Liver (tissue), 8 donors: ENCODE measurements at regions not wholly inside any gene's neighbourhood (a gene's known extent, or its start where the extent isn't known, plus 50 kb on each side); places are given as distances from the start of the nearest gene placed in this dataset.

Experiments
- DNase-seq: peaks from one replicate; pipeline ENCODE4 v3.0.0-alpha.2; 2017; ENCODE audit warnings: low spot score
- H3K27ac ChIP-seq, 2 donors: one replicate each; pipeline ENCODE4 v1.7.0; 2013; ENCODE audit warnings: inconsistent platforms in 2 of 2, low read length in 2 of 2, control low read depth in 1 of 2, low read depth in 1 of 2, mild to moderate bottlenecking in 1 of 2
- H3K27me3 ChIP-seq, 4 donors: one replicate each; pipeline versions ENCODE4 v1.6.1 to v1.7.0; 2013; ENCODE audit warnings: low read length in 3 of 4, inconsistent platforms in 1 of 4, mild to moderate bottlenecking in 1 of 4, moderate library complexity in 1 of 4; ENCODE audit not compliant: control insufficient read depth in 4 of 4, insufficient read depth in 4 of 4
- H3K36me3 ChIP-seq, 4 donors: one replicate each; pipeline versions ENCODE4 v1.6.1 to v1.7.0; 2013; ENCODE audit warnings: low read length in 3 of 4, mild to moderate bottlenecking in 3 of 4, low read depth in 1 of 4, moderate library complexity in 1 of 4; ENCODE audit not compliant: control insufficient read depth in 4 of 4, insufficient read depth in 3 of 4
- H3K4me1 ChIP-seq, 4 donors: one replicate each; pipeline versions ENCODE4 v1.6.1 to v1.7.0; 2013; ENCODE audit warnings: low read length in 3 of 4, mild to moderate bottlenecking in 3 of 4, moderate library complexity in 1 of 4; ENCODE audit not compliant: control insufficient read depth in 4 of 4, insufficient read depth in 4 of 4
- H3K4me3 ChIP-seq, 3 donors: one replicate each; pipeline versions ENCODE4 v1.6.1 to v1.7.0; 2013; ENCODE audit warnings: low read length in 3 of 3, control low read depth in 1 of 3, low read depth in 1 of 3, mild to moderate bottlenecking in 1 of 3
- H3K9ac ChIP-seq, 2 donors: one replicate each; pipeline ENCODE4 v1.7.0; 2013; ENCODE audit warnings: low read length in 2 of 2, mild to moderate bottlenecking in 2 of 2, moderate library complexity in 2 of 2, control low read depth in 1 of 2, low read depth in 1 of 2
- H3K9me3 ChIP-seq, 4 donors: one replicate each; pipeline versions ENCODE4 v1.6.1 to v1.7.0; 2013; ENCODE audit warnings: low read length in 3 of 4; ENCODE audit not compliant: control insufficient read depth in 4 of 4
- ATF3 ChIP-seq: IDR thresholded peaks from 2 replicates; pipeline ENCODE4 v1.6.1; 2016; ENCODE audit warnings: antibody characterized with exemption
- CTCF ChIP-seq: fragments of 150-350 bp; IDR thresholded peaks from 2 replicates; pipeline ENCODE4 v1.5.1; 2017; ENCODE audit warnings: improper control_type of control experiment, low read depth, low read length; ENCODE audit not compliant: missing input control
- FOXA1 ChIP-seq: IDR thresholded peaks from 2 replicates; pipeline ENCODE4 v1.6.1; 2016; ENCODE audit warnings: antibody characterized with exemption
- GABPA ChIP-seq, 2 donors: IDR thresholded peaks in 1 of 2; conservative IDR thresholded peaks in 1 of 2; 2 replicates each; pipeline ENCODE4 v1.6.1; 2016; ENCODE audit warnings: antibody characterized with exemption in 2 of 2, mild to moderate bottlenecking in 1 of 2, moderate library complexity in 1 of 2
- HNF4A ChIP-seq, 2 donors: conservative IDR thresholded peaks; 2 replicates each; pipeline ENCODE4 v1.6.1; 2016; ENCODE audit warnings: antibody characterized with exemption in 2 of 2, mild to moderate bottlenecking in 2 of 2
- HNF4G ChIP-seq: IDR thresholded peaks from 2 replicates; pipeline ENCODE4 v1.6.1; 2016; ENCODE audit warnings: antibody characterized with exemption
- MAX ChIP-seq: IDR thresholded peaks from 2 replicates; pipeline ENCODE4 v1.6.1; 2016; ENCODE audit warnings: antibody characterized with exemption
- NR2F2 ChIP-seq: IDR thresholded peaks from 2 replicates; pipeline ENCODE4 v1.6.1; 2016; ENCODE audit warnings: antibody characterized with exemption
- RAD21 ChIP-seq, 2 donors: IDR thresholded peaks; 2 replicates each; pipeline ENCODE4 v1.6.1; 2016; ENCODE audit warnings: antibody characterized with exemption in 2 of 2, mild to moderate bottlenecking in 2 of 2
- REST ChIP-seq: IDR thresholded peaks from 2 replicates; pipeline ENCODE4 v1.6.1; 2016; ENCODE audit warnings: antibody characterized with exemption, mild to moderate bottlenecking
- SP1 ChIP-seq: IDR thresholded peaks from 2 replicates; pipeline ENCODE4 v1.6.1; 2018; ENCODE audit warnings: antibody characterized with exemption, mild to moderate bottlenecking
- TAF1 ChIP-seq: conservative IDR thresholded peaks from 2 replicates; pipeline ENCODE4 v1.6.1; 2016; ENCODE audit warnings: antibody characterized with exemption, mild to moderate bottlenecking
- YY1 ChIP-seq: IDR thresholded peaks from 2 replicates; pipeline ENCODE4 v1.6.1; 2016; ENCODE audit warnings: antibody characterized with exemption, mild to moderate bottlenecking
- WGBS: extraction: QIAGEN DNeasy Blood & Tissue Kit; methylation state at CpG from one replicate; pipeline ENCODE4 v1.1.7; 2013; 5-methylcytosine and 5-hydroxymethylcytosine counted together
- TF ChIP-seq, protein P1 (sequence below): IDR thresholded peaks from 2 replicates; pipeline ENCODE4 v1.6.1; 2016; ENCODE audit warnings: antibody characterized with exemption
- donor health status: healthy.
- donor health status: healthy.
- donor health status: healthy.
- donor health status: healthy.
- donor health status: healthy.

DNA sequence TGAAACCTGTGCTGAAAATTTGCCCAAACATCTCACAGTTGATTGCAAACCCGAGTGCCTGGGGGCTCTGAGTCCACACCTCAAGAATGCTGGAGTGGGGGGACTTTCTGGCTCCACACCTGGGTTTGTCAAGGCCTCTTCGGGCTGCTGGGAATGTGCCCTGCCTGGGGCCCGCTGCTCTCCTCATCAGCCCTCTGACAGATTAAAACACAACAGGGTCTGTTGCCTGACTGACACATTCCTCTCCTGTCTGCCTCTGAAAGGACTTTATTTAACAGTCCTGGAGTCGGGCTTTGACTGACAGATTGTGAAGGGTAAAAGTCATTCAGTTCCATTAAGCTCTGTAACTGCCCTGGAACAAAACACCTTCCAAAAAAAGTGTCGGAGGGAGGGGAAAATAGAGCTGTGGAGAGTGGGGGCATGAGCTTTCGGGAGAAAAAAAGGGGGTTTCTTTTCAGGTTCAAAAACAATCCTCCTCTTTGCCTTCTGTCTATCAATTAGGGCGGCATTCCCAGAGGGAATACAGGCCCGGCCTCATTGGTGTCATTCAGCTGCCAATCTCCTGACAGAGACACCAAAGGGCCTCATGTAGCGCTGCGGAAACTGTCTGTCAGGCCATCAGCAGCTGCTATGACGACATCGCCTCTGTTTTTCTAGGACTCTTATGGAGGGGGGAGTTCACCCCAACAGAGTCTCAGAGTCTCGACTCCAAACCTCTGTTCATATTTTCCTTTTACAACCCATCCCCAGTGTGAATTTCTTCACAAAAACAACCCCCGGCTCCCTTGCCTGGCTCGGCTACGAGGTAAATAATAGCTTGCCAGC, 398.8 kb upstream of the NFE2L3 start:
- Histone ChIP-seq H3K4me3 (no peak overlapping the region), H3K27me3 (peaks cover 0 to 7% (median 2%) of the 10 kb centered on the region in 4 donors), H3K9me3 (no peaks in the 10 kb centered on the region), H3K27ac (no peak overlapping the region), H3K9ac (no peak overlapping the region), H3K4me1 (no peaks in the 10 kb centered on the region), H3K36me3 (no peaks in the 10 kb centered on the region)
- DNase-seq = no peak
- whole genome bisulfite sequencing = 83% methylated on average over 16 of the region's 16 CpGs
- TF ChIP-seq GABPA (IDR thresholded peaks at IDR 0.05 in 1 of 2, conservative IDR thresholded peaks at IDR 0.05 in 1 of 2) (no peak), HNF4G (no peak), MAX (no peak), CTCF (no peak), HNF4A (conservative IDR thresholded peaks at IDR 0.05) (no peak), TAF1 (no peak), YY1 (no peak), FOXA1 (no peak)
- TF ChIP-seq, protein P1, sequence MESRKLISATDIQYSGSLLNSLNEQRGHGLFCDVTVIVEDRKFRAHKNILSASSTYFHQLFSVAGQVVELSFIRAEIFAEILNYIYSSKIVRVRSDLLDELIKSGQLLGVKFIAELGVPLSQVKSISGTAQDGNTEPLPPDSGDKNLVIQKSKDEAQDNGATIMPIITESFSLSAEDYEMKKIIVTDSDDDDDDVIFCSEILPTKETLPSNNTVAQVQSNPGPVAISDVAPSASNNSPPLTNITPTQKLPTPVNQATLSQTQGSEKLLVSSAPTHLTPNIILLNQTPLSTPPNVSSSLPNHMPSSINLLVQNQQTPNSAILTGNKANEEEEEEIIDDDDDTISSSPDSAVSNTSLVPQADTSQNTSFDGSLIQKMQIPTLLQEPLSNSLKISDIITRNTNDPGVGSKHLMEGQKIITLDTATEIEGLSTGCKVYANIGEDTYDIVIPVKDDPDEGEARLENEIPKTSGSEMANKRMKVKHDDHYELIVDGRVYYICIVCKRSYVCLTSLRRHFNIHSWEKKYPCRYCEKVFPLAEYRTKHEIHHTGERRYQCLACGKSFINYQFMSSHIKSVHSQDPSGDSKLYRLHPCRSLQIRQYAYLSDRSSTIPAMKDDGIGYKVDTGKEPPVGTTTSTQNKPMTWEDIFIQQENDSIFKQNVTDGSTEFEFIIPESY = no peak

DNA sequence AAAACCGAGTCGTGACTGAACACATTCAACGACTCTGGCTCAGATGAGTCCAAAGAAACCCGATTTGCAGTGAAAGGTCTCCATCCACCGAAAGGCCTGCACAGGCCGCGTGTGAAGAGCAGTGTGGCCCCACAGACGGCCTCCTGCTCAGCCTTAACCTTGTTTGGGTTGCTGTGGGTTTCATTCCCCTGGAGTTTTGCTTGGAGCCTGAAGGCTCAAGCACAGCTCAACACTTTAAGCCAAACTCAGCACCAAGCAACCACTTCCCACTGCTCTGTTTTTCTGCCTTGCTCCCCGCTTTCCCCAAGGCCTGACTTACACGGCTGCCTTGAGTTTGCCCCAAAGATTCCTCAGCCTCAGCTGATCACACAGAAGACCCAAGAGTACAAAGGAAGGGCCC, 398.2 kb upstream of the NFE2L3 start:
- Histone ChIP-seq H3K36me3 (no peaks in the 10 kb centered on the region), H3K9ac (no peak overlapping the region), H3K27me3 (peaks cover 0 to 10% (median 2%) of the 10 kb centered on the region in 4 donors), H3K4me3 (no peak overlapping the region), H3K9me3 (no peaks in the 10 kb centered on the region), H3K4me1 (no peaks in the 10 kb centered on the region), H3K27ac (no peak overlapping the region)
- 88% methylated on average over 10 of the region's 10 CpGs for WGBS
- DNase-seq = no peak
- TF ChIP-seq SP1 (no peak), REST (no peak), RAD21 (IDR thresholded peaks at IDR 0.05) (no peak), NR2F2 (no peak), FOXA1 (no peak), ATF3 (no peak)
